ENCODE measurements at regions not wholly inside any gene's neighbourhood (a gene's known extent, or its start where the extent isn't known, plus 50 kb on each side); places are given as distances from the start of the nearest gene placed in this dataset.
"Not testable (repeated sequence)": the region's sequence is repeated elsewhere in the genome, so short reads cannot be mapped to it uniquely, and the experiment has no call there.

- Histone ChIP-seq H3K9me3 (ENCODE audit: control insufficient read depth in 2 of 2, insufficient read depth in 1 of 2, low read length in 1 of 2) (no peaks in the 10 kb centered on the region), H3K36me3 (ENCODE audit: control insufficient read depth in 2 of 2, insufficient read depth in 2 of 2, low read length in 1 of 2) (no peaks in the 10 kb centered on the region), H3K4me3 (ENCODE audit: low read length in 2 of 2) (no peak overlapping the region), H3K27me3 (ENCODE audit: control insufficient read depth in 2 of 2, insufficient read depth in 1 of 2, low read length in 1 of 2) (no peaks in the 10 kb centered on the region), H3K27ac (ENCODE audit: low read depth in 1 of 2, low read length in 1 of 2) (no peak overlapping the region), H3K4me1 (ENCODE audit: control insufficient read depth in 2 of 2, insufficient read depth in 2 of 2, low read length in 2 of 2) (no peaks in the 10 kb centered on the region)
- DNase-seq (ENCODE audit: low read depth in 6 of 9, low spot score in 9 of 9), result no peak
- WGBS, result 97% methylated on average over 2 of the region's 2 CpGs
These were observed 116.1 kb downstream of the RIN2 start for GRCh38 chr20:19874040-19874727.

- H3K4me1 ChIP-seq (ENCODE audit: control insufficient read depth in 2 of 2, insufficient read depth in 2 of 2, low read length in 2 of 2), result no peaks in the 10 kb centered on the region
- H3K4me3 ChIP-seq (ENCODE audit: low read length in 2 of 2), result no peak overlapping the region
- WGBS, result 54% methylated on average over 11 of the region's 11 CpGs
- no peak overlapping the region for H3K27ac ChIP-seq (ENCODE audit: low read depth in 1 of 2, low read length in 1 of 2)
- no peaks in the 10 kb centered on the region for H3K9me3 ChIP-seq (ENCODE audit: control insufficient read depth in 2 of 2, insufficient read depth in 1 of 2, low read length in 1 of 2)
- DNase-seq (ENCODE audit: low read depth in 6 of 9, low spot score in 9 of 9), result no peak
- no peaks in the 10 kb centered on the region for H3K36me3 ChIP-seq (ENCODE audit: control insufficient read depth in 2 of 2, insufficient read depth in 2 of 2, low read length in 1 of 2)
- no peaks in the 10 kb centered on the region for H3K27me3 ChIP-seq (ENCODE audit: control insufficient read depth in 2 of 2, insufficient read depth in 1 of 2, low read length in 1 of 2)
These were observed 117.5 kb downstream of the RIN2 start for GRCh38 chr20:19875376-19876221.

GRCh38 chr20:19876828-19877460 is 118.9 kb downstream of the RIN2 start:
- Histone ChIP-seq H3K4me1 (ENCODE audit: control insufficient read depth in 2 of 2, insufficient read depth in 2 of 2, low read length in 2 of 2) (no peaks in the 10 kb centered on the region), H3K27ac (ENCODE audit: low read depth in 1 of 2, low read length in 1 of 2) (no peak overlapping the region), H3K9me3 (ENCODE audit: control insufficient read depth in 2 of 2, insufficient read depth in 1 of 2, low read length in 1 of 2) (no peaks in the 10 kb centered on the region), H3K36me3 (ENCODE audit: control insufficient read depth in 2 of 2, insufficient read depth in 2 of 2, low read length in 1 of 2) (no peaks in the 10 kb centered on the region), H3K4me3 (ENCODE audit: low read length in 2 of 2) (no peak overlapping the region), H3K27me3 (ENCODE audit: control insufficient read depth in 2 of 2, insufficient read depth in 1 of 2, low read length in 1 of 2) (no peaks in the 10 kb centered on the region)
- DNase-seq (ENCODE audit: low read depth in 6 of 9, low spot score in 9 of 9), result no peak
- WGBS, result 96% methylated on average over 5 of the region's 5 CpGs

GRCh38 chr20:19879874-19880255 is 121.8 kb downstream of the RIN2 start:
- H3K9me3 ChIP-seq (ENCODE audit: control insufficient read depth in 2 of 2, insufficient read depth in 1 of 2, low read length in 1 of 2); H3K4me3 ChIP-seq (ENCODE audit: low read length in 2 of 2); DNase-seq (ENCODE audit: low read depth in 6 of 9, low spot score in 9 of 9); H3K27me3 ChIP-seq (ENCODE audit: control insufficient read depth in 2 of 2, insufficient read depth in 1 of 2, low read length in 1 of 2); H3K4me1 ChIP-seq (ENCODE audit: control insufficient read depth in 2 of 2, insufficient read depth in 2 of 2, low read length in 2 of 2); H3K27ac ChIP-seq (ENCODE audit: low read depth in 1 of 2, low read length in 1 of 2); H3K36me3 ChIP-seq (ENCODE audit: control insufficient read depth in 2 of 2, insufficient read depth in 2 of 2, low read length in 1 of 2): not testable (repeated sequence)
- WGBS, result 96% methylated on average over 4 of the region's 4 CpGs

GRCh38 chr20:19880256-19881079 is 122.4 kb downstream of the RIN2 start:
- Histone ChIP-seq H3K4me1 (ENCODE audit: control insufficient read depth in 2 of 2, insufficient read depth in 2 of 2, low read length in 2 of 2) (no peaks in the 10 kb centered on the region), H3K27ac (ENCODE audit: low read depth in 1 of 2, low read length in 1 of 2) (no peak overlapping the region), H3K4me3 (ENCODE audit: low read length in 2 of 2) (no peak overlapping the region), H3K9me3 (ENCODE audit: control insufficient read depth in 2 of 2, insufficient read depth in 1 of 2, low read length in 1 of 2) (no peaks in the 10 kb centered on the region), H3K27me3 (ENCODE audit: control insufficient read depth in 2 of 2, insufficient read depth in 1 of 2, low read length in 1 of 2) (no peaks in the 10 kb centered on the region), H3K36me3 (ENCODE audit: control insufficient read depth in 2 of 2, insufficient read depth in 2 of 2, low read length in 1 of 2) (no peaks in the 10 kb centered on the region)
- WGBS, result 96% methylated on average over 10 of the region's 10 CpGs
- DNase-seq (ENCODE audit: low read depth in 6 of 9, low spot score in 9 of 9), result no peak

- Histone ChIP-seq H3K27ac (ENCODE audit: low read depth in 1 of 2, low read length in 1 of 2) (no peak overlapping the region), H3K27me3 (ENCODE audit: control insufficient read depth in 2 of 2, insufficient read depth in 1 of 2, low read length in 1 of 2) (no peaks in the 10 kb centered on the region), H3K4me3 (ENCODE audit: low read length in 2 of 2) (no peak overlapping the region), H3K4me1 (ENCODE audit: control insufficient read depth in 2 of 2, insufficient read depth in 2 of 2, low read length in 2 of 2) (peaks cover 0 to 4% of the 10 kb centered on the region in 2 donors), H3K9me3 (ENCODE audit: control insufficient read depth in 2 of 2, insufficient read depth in 1 of 2, low read length in 1 of 2) (no peaks in the 10 kb centered on the region), H3K36me3 (ENCODE audit: control insufficient read depth in 2 of 2, insufficient read depth in 2 of 2, low read length in 1 of 2) (no peaks in the 10 kb centered on the region)
- no peak for DNase-seq (ENCODE audit: low read depth in 6 of 9, low spot score in 9 of 9)
- WGBS, result 96% methylated on average over 3 of the region's 3 CpGs
These were observed 123.2 kb downstream of the RIN2 start for GRCh38 chr20:19881080-19881840.

- Histone ChIP-seq H3K27ac (ENCODE audit: low read depth in 1 of 2, low read length in 1 of 2) (no peak overlapping the region), H3K27me3 (ENCODE audit: control insufficient read depth in 2 of 2, insufficient read depth in 1 of 2, low read length in 1 of 2) (no peaks in the 10 kb centered on the region), H3K4me1 (ENCODE audit: control insufficient read depth in 2 of 2, insufficient read depth in 2 of 2, low read length in 2 of 2) (peaks cover 0 to 4% of the 10 kb centered on the region in 2 donors), H3K9me3 (ENCODE audit: control insufficient read depth in 2 of 2, insufficient read depth in 1 of 2, low read length in 1 of 2) (no peaks in the 10 kb centered on the region), H3K4me3 (ENCODE audit: low read length in 2 of 2) (no peak overlapping the region), H3K36me3 (ENCODE audit: control insufficient read depth in 2 of 2, insufficient read depth in 2 of 2, low read length in 1 of 2) (no peaks in the 10 kb centered on the region)
- 75% methylated on average over 3 of the region's 3 CpGs for WGBS
- no peak for DNase-seq (ENCODE audit: low read depth in 6 of 9, low spot score in 9 of 9)
These were observed 123.9 kb downstream of the RIN2 start for GRCh38 chr20:19881990-19882389.

GRCh38 chr20:19882446-19882845 is 124.4 kb downstream of the RIN2 start:
- Histone ChIP-seq H3K4me3 (ENCODE audit: low read length in 2 of 2) (no peak overlapping the region), H3K4me1 (ENCODE audit: control insufficient read depth in 2 of 2, insufficient read depth in 2 of 2, low read length in 2 of 2) (peaks cover 0 to 4% of the 10 kb centered on the region in 2 donors), H3K27me3 (ENCODE audit: control insufficient read depth in 2 of 2, insufficient read depth in 1 of 2, low read length in 1 of 2) (no peaks in the 10 kb centered on the region), H3K36me3 (ENCODE audit: control insufficient read depth in 2 of 2, insufficient read depth in 2 of 2, low read length in 1 of 2) (no peaks in the 10 kb centered on the region), H3K27ac (ENCODE audit: low read depth in 1 of 2, low read length in 1 of 2) (no peak overlapping the region), H3K9me3 (ENCODE audit: control insufficient read depth in 2 of 2, insufficient read depth in 1 of 2, low read length in 1 of 2) (no peaks in the 10 kb centered on the region)
- 77% methylated on average over 3 of the region's 3 CpGs for WGBS
- DNase-seq (ENCODE audit: low read depth in 6 of 9, low spot score in 9 of 9), result no peak

Data from thymus (tissue), 11 donors.